ENCODE measurements at regions not wholly inside any gene's neighbourhood (a gene's known extent, or its start where the extent isn't known, plus 50 kb on each side); places are given as distances from the start of the nearest gene placed in this dataset.

DNA sequence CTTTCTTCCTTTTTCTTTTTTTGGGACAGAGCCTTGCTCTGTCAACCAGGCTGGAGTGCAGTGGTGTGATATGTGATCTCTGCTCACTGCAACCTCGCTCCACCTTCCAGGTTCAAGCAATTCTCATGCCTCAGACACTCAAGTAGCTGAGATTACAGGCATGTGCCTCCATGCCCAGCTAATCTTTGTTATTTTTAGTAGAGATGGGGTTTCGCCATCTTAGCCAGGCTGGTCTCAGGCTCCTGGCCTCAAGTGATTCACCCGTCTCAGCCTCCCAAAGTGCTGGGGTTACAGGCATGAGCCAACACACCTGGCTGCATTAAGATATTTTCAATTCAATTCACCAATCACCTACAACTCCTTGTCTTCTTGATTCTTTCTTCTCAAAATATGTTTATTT, 1046.5 kb downstream of the GALC start:
- H3F3A ChIP-seq (ENCODE audit: insufficient read depth, low read depth), result no peaks in the 10 kb centered on the region
- no peaks in the 10 kb centered on the region for H3K79me2 ChIP-seq (ENCODE audit: low read depth)
- no peak for DNase-seq
- H2AFZ ChIP-seq, result no peak overlapping the region
- H3K36me3 ChIP-seq (ENCODE audit: low read depth), result no peaks in the 10 kb centered on the region
- H3K4me1 ChIP-seq (replicated peaks; ENCODE audit: insufficient read depth), result no peaks in the 10 kb centered on the region
- H3K4me2 ChIP-seq, result no peak overlapping the region
- TF ChIP-seq, protein P1, sequence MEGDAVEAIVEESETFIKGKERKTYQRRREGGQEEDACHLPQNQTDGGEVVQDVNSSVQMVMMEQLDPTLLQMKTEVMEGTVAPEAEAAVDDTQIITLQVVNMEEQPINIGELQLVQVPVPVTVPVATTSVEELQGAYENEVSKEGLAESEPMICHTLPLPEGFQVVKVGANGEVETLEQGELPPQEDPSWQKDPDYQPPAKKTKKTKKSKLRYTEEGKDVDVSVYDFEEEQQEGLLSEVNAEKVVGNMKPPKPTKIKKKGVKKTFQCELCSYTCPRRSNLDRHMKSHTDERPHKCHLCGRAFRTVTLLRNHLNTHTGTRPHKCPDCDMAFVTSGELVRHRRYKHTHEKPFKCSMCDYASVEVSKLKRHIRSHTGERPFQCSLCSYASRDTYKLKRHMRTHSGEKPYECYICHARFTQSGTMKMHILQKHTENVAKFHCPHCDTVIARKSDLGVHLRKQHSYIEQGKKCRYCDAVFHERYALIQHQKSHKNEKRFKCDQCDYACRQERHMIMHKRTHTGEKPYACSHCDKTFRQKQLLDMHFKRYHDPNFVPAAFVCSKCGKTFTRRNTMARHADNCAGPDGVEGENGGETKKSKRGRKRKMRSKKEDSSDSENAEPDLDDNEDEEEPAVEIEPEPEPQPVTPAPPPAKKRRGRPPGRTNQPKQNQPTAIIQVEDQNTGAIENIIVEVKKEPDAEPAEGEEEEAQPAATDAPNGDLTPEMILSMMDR (conservative IDR thresholded peaks at IDR 0.05), result no peak
- TF ChIP-seq EZH2 (IDR thresholded peaks at IDR 0.05; ENCODE audit: low read depth), result no peak
- intact Hi-C loops (cut with micrococcal nuclease; ENCODE audit: unreplicated experiment), result no loop called here
- BruUV-seq (replicated peaks), result no TSS peak
- no peak overlapping the region for H3K4me3 ChIP-seq
- H3K9me2 ChIP-seq (ENCODE audit: insufficient read depth), result no peaks in the 10 kb centered on the region
- H3K9me3 ChIP-seq (ENCODE audit: insufficient read depth, low read depth), result no peaks in the 10 kb centered on the region
- H3K27ac ChIP-seq, result no peak overlapping the region
- no peaks in the 10 kb centered on the region for H3K27me3 ChIP-seq (ENCODE audit: insufficient read depth, low read depth)
- ChIA-PET CTCF (no interaction called here), POLR2A (ENCODE audit: unreplicated experiment) (no interaction called here)
- no peaks in the 10 kb centered on the region for H4K20me1 ChIP-seq (ENCODE audit: insufficient read depth)

DNA sequence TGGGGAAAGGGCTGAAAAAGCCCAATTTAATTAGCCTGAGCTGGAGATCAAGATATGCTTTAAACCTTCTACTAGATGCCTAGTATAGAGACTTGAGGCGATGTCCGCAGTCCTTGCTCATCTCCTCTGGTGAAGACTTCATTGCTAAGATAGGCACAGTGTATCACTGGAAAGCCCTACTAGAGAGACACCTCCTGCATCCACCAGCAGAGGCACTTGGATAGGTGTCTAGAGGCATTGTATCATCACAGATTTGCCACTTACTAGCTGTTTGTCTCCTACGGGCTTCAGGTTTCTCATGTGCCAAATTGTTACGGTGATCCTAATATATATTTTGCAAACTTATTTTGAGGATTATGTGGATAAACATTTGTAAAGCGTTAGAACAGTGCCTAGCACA, 1048.5 kb downstream of the GALC start:
- BruUV-seq (replicated peaks), result no TSS peak
- intact Hi-C loops (cut with micrococcal nuclease; ENCODE audit: unreplicated experiment), result no loop called here
- CTCF ChIA-PET, result no interaction called here

GRCh38 chr14:86943391-86944365, 1049.3 kb downstream of the GALC start:
- Histone ChIP-seq H4K20me1 (ENCODE audit: insufficient read depth) (no peaks in the 10 kb centered on the region), H3K4me1 (replicated peaks; ENCODE audit: insufficient read depth) (no peaks in the 10 kb centered on the region), H3K27me3 (ENCODE audit: insufficient read depth, low read depth) (no peaks in the 10 kb centered on the region), H2AFZ (no peak overlapping the region), H3K9me2 (ENCODE audit: insufficient read depth) (no peaks in the 10 kb centered on the region), H3K27ac (no peak overlapping the region), H3F3A (ENCODE audit: insufficient read depth, low read depth) (no peaks in the 10 kb centered on the region), H3K9me3 (ENCODE audit: insufficient read depth, low read depth) (no peaks in the 10 kb centered on the region), H3K4me3 (no peak overlapping the region), H3K36me3 (ENCODE audit: low read depth) (no peaks in the 10 kb centered on the region), H3K4me2 (no peak overlapping the region), H3K79me2 (ENCODE audit: low read depth) (no peaks in the 10 kb centered on the region)
- ChIA-PET CTCF (no interaction called here), POLR2A (ENCODE audit: unreplicated experiment) (no interaction called here)
- no TSS peak for BruUV-seq (replicated peaks)
- DNase-seq, result no peak
- intact Hi-C loops (cut with micrococcal nuclease; ENCODE audit: unreplicated experiment), result no loop called here
- TF ChIP-seq EZH2 (IDR thresholded peaks at IDR 0.05; ENCODE audit: low read depth), result no peak

More for the DNA sequence above, 1048.5 kb downstream of the GALC start:
- Histone ChIP-seq H3K36me3 (ENCODE audit: low read depth) (no peaks in the 10 kb centered on the region), H3K4me2 (no peak overlapping the region), H3K79me2 (ENCODE audit: low read depth) (no peaks in the 10 kb centered on the region), H2AFZ (no peak overlapping the region), H3K27me3 (ENCODE audit: insufficient read depth, low read depth) (no peaks in the 10 kb centered on the region), H3F3A (ENCODE audit: insufficient read depth, low read depth) (no peaks in the 10 kb centered on the region), H4K20me1 (ENCODE audit: insufficient read depth) (no peaks in the 10 kb centered on the region), H3K27ac (no peak overlapping the region), H3K9me3 (ENCODE audit: insufficient read depth, low read depth) (no peaks in the 10 kb centered on the region), H3K9me2 (ENCODE audit: insufficient read depth) (no peaks in the 10 kb centered on the region), H3K4me3 (no peak overlapping the region), H3K4me1 (replicated peaks; ENCODE audit: insufficient read depth) (no peaks in the 10 kb centered on the region)
- POLR2A ChIA-PET (ENCODE audit: unreplicated experiment), result no interaction called here
- TF ChIP-seq EZH2 (IDR thresholded peaks at IDR 0.05; ENCODE audit: low read depth), result no peak
- TF ChIP-seq, protein P1 (conservative IDR thresholded peaks at IDR 0.05), result no peak
- DNase-seq, result no peak

Data from PC-9 (cell line).